NAMALWA (cell line): ENCODE measurements at regions not wholly inside any gene's neighbourhood (a gene's known extent, or its start where the extent isn't known, plus 50 kb on each side); places are given as distances from the start of the nearest gene placed in this dataset.

Experiments
- DNase-seq: peaks from one replicate; pipeline ENCODE4 v3.0.0-alpha.2; 2015; ENCODE audit warnings: low spot score

DNA sequence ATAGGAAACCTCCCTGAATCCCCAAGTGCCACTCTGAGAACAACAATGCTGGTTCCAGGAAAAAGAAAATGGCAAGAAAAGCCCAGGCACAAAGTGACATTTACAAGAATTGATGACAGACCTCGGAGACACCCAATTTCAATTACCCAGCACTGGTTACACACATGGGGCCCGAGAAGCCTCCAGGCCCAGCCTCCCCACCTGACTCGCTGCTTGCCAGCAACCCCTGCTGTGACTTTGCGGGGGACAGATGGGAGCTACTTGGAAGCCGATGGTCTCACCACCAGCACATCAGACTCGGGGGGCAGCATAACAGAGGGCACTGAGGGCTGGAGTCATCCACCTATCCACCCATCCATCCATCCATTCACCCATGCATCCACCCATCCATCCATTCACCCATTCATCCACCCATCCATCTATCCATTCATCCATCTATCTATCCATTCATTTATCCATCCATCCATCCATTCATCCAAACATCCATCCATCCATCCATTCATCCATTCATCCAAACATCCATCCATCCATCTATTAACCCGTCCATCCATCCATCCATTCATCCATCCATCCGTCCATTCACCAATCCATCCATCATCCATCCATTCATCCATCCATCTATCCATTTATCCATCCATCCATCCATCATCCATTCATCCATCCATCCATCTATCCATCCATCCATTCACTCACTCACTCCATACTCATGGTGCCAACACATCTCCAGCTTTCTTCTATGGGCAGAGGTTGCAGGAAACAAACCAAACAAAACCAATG lies 567.6 kb downstream of the BRD1 start:
- DNase-seq: no peak

DNA sequence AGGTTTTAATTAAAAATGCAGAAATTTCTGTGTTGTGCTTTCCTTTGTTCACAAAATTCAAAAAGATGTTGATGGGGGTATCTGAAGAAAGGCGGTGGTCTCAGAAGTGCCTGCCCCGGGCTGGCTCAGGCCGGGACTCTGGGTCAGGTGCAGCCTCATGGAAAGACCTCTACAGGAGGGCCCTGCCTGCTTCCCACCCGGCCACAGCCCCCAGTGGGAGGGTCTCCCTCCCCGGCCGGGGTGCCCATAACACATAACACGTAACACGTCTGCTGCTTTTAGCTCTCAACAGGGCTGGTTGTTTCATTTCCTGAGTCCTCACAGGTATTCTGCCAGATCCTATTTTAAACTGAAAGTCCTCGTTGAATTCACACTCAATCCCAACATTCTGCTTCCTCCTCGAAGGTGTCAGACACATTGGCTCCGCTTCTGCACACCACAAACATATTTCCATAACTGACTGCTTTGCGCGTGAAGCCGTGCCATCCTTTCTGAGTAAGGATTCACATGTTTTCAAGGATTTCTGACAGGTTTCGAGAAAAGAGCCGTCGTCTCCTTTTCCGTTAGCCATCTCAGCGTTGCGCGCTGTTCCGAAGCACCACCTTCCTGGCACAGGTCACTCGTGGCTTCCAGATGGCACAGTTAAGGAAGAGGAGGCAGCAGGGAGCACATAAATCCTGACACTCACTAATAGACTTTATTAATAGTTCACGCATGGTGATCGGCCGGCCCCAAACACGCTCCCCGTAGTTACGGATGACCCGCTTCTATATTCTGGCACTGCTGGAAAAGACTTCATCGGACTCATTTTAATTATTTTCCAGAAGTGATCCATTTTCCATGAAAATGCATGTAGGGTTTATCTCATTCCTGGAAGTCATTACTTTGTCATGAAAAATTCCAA lies 569.3 kb downstream of the BRD1 start:
- no peak for DNase-seq

DNA sequence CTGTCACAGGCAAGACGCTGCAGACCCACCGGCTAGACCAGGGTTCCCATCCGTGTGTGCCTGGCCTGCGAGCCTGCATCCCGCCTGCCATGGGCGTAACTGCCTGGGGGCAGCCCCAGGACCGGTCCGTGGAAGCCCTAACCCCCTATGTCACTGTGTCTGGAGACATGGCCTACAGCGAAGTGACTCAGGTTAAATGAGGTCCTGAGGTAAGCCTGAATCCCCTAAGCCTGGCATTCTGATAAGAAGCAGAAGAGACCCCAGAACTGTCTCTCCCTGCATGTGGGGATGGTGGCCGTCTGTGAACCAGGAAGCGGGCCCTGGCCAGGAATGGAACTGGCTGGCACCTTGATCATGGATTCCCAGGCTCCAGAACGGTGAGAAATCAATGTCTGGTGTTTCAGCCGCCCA lies 570.1 kb downstream of the BRD1 start:
- DNase-seq: no peak

DNA sequence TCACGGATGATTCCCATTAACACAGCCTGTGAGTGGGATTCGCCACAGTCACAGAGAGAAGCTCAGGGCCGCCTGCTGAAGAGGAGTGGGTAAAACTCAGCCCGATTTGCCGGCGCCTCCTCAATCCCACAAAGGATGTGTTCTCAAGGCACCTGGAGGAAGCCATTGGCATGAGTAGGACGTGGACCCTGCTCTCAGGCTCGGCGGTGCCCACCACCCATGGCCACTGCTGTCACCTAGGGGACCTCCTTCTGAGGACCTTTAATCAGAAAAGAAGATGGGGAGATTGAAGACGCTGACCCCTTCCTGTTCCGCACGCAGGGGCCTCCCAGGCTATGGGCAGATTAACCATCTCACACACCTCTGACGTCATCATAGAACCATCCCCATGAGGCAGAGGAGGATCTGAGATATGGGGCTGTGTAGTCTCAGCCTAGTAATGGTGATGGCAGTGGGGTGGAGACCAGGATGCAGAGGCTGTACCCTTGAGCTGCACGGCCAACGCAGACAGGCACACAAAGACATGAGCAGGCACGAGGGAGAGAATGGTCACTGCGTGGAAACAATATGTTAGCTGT lies 571.8 kb downstream of the BRD1 start:
- DNase-seq: no peak

DNA sequence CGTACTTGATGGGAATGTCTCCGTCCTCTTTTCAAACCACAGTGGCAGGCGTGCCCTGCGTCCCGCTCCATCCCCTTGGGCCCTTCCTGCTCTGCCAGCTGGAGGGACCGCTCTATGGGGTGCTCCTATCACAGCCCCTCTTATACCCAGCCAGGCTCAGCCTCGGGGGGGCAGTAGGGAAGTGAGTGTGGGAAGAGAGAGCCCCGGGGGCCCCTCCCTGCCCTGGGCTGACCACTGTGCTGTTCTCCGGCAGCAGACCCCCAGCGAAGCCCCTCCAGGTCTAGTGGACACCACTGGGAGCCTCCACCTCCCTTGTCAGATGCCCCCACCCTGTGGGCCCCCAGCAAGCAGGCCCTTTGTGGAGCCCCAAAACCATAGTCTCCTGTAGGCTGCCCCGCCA lies 572.5 kb downstream of the BRD1 start:
- no peak for DNase-seq

DNA sequence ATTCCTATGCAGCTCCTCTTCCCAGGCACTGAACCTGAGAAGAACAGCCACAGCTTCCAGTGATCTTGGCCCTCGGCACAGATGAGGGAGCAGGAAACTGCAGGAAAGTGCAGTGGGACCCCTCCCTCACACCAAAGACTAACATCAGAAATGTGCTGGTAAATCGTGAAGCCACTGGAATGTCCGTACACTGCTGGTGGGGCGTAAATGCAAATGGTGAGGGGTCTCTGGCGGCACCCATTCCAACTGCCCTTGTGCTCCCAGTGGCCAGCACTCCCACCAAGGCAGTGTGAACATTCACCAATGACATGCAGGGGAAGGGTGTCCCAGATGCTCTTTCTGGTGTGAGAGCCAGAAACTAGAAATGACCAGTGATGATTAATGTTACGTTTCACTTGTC lies 574.0 kb downstream of the BRD1 start:
- no peak for DNase-seq

DNA sequence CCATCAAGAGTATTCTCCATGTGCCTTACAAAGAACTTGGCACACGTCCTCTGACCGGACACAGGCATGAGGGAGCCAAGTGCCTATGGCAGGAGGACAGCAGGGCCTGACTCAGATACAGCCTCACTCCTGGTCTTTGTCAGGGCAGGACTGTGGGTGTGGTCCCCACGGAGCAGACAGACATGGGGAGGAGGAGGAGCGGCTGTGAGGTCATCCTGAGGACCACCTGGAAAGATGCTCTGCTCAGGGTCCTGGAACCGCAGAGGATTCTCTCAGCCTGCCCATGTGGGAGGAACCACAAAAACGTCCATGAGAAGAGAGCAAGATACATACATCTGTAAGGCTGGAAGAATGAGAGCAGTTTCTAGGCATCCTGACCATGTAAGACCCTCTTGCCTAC lies 576.3 kb downstream of the BRD1 start:
- DNase-seq: no peak

DNA sequence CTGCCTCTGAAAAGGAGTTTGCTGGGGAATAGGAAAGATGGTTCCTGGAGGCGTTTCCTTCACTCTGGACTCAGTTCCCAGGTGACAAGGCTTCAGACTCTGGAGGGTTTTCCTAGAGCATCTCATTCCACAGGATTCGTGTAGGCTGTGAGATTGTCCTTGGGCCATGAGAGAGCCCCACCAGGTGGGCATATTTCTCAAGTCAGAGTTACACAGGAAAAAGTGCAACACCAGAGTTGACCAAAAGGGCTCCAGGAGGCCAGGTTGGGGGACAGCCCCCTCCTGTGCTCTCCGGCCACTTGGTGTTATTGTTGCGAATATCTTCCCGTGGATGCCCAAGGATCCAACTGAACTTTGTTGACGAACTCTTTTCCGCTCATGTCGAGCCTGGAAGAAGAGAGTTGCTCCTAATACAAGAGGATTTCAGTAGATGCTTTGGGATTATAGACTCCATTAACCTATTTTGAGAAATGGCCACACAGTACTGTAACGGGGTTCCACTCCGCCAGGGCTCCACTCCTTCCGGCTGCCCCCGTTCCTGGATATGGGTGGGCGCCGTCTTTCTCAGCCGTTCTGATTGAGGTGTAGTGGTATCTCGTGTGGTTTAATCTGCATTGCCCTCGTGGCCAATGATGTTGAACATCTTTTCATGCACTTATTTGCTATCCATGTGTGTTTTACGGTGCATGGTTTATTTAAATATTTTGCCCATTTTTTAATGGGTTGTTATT lies 580.3 kb downstream of the BRD1 start:
- no peak for DNase-seq

DNA sequence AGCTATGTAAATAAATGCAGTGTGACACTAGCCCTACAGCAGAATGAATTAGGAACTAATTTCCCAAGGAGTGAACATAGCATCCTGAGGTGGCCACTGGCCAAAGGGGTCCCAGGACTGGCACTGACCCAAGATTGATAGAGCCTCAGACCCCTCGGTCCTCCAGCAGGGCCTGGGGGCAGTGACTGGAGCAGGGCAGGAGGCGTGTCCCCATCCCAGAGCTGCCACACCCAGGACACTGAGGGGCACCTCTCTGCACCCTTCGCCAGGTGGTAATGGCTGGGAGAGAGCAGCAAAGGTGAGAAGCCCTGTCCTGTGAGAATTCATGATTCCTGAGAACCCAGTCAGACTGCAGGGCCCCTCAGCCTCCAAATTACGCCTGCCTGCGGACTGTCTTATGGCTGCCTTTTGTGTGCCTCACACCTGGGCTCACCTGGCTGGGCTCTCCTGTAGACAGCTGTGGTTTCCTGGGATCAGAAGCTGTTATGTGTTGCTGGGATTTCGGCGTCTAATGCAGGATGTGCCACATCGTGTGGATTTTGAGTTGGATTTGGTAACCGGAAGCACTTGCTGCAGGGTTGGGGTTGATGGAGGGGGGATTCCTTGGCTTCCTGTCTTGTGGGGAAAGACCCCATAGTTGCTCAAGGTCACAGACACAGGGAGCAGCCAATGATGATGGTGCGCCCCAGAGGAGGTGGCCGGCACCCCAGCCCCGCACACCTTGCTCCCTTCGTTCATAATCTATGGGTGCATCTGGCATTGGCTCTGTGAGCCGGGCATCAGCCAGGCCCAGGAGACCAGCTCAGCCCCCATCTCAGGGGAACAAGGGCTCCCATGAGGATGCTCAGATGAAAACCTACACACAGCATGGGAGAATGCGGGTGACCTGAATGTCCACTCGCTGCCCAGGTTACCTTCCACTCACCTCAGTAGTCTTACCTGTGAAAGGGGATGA lies 582.9 kb downstream of the BRD1 start:
- DNase-seq: no peak

DNA sequence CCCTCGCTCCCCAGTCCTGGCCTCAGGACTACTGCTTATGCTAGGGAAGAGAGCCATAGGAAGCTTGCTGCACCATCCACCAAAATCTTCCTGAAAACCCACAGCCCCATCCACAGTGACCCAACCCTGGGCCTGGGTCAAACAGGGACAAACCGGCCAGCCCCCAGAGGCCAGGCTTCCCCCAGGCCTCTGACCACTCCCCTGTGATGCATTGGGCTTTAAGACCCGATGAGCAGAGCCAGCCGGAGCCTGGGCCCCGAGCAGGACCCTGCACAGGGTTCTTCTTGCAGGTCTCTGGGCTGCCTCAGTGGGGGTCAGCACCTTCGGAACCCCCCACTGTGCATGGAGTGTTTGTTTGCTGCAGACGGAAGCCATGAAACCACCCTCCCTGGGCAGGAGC lies 583.7 kb downstream of the BRD1 start:
- no peak for DNase-seq

DNA sequence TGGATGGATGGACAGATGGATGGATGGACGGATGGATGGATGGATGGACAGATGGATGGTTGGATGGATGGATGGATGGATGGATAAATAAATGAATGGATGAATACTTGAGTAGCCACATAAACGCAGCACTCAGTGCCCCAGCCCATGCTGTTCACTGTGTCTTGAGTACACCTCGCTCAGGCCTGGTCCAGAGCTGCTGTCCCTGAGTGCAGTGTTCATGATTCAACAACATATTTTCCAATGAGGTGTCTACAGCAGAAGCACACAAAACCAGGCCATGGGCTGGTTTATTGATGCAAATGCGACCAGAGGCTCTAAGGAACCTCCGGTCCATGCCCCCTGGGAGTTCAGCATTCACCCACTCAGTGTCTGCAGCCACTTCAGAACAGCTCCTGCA lies 584.3 kb downstream of the BRD1 start:
- DNase-seq: no peak

DNA sequence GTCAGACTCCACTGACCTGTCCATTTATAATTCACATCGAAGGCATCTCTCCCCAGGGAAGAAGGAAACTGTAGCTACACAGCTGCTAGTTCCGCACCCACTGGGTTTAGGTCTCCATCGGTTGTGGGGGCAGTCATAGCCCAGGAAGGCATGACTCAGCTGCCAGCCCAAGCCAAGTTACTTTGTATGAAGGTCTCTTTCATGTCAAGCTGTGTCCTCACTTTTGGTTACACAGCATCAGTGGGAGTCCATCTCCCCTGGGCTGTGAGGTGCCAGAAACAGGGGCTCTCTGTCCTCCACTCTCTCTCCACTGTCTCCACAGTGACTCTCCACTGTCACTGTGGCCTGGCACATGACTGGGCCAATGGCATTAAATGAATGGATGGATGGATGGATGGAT lies 585.2 kb downstream of the BRD1 start:
- no peak for DNase-seq

DNA sequence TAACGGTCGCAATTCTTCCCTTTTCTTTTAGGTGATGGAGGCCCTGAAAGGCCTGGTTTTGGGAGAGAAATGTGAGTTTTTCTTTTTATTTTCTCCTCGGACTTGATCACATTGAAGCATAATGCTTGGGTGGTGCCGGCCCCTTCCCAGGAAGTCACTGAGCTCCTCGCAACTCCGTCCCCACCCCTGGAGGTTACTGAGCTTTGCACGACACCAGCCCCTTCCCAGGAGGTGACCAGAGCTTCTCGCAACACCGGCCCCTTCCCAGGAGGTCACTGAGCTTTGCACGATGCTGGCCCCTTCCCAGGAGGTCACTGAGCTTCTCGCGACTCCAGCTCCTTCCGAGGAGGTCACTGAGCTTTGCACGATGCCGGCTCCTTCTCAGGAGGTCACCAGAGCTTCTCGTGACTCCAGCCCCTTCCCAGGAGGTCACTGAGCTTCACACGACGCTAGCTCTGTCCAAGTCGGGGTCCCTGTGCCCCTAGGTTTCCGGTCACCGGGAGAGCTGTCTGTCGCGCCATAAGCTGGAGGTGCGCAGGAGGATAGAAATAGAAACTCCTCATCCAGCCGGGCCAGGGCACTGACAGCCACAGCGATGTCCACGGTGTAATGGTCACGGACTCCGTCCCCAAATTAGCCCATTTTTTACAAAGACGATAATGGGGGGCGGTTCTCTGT lies 586.4 kb downstream of the BRD1 start:
- DNase-seq: no peak

DNA sequence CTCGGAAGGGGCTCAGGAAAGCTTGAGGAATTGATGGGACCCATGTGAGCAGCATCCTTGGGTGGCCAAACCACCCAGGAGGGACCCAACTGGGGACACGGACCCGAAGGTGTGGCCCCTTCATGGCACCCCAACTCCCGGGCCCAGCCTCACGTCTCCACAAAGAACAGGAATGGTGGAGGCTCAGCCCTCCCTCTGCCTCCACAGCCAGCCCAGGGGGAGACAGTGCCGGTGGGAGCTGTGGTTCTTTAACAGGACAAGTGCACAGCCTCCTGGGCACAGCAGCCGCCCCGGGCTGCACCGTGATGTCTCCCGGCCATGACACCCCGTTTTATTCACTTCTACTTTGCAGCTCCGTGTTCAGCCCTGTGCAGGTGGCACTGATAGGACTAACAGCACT lies 587.2 kb downstream of the BRD1 start:
- no peak for DNase-seq

DNA sequence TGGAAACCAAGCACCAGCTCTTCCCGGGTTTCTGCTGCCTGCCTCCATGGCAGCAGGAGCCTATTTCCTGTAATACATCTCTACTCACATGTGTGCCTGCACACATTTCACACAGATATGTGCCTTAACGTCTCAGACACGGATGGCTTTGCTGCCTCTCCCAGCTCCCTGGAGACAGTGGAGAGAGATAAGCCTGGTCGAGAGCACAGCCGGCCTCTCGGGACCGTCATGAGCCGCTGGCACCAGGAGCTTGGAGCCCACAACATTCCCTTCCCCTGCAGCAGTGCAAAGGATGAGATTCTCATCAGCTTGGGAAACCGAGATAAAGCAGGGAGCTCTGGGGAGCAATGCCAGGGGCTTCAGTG lies 587.7 kb downstream of the BRD1 start:
- DNase-seq: no peak

DNA sequence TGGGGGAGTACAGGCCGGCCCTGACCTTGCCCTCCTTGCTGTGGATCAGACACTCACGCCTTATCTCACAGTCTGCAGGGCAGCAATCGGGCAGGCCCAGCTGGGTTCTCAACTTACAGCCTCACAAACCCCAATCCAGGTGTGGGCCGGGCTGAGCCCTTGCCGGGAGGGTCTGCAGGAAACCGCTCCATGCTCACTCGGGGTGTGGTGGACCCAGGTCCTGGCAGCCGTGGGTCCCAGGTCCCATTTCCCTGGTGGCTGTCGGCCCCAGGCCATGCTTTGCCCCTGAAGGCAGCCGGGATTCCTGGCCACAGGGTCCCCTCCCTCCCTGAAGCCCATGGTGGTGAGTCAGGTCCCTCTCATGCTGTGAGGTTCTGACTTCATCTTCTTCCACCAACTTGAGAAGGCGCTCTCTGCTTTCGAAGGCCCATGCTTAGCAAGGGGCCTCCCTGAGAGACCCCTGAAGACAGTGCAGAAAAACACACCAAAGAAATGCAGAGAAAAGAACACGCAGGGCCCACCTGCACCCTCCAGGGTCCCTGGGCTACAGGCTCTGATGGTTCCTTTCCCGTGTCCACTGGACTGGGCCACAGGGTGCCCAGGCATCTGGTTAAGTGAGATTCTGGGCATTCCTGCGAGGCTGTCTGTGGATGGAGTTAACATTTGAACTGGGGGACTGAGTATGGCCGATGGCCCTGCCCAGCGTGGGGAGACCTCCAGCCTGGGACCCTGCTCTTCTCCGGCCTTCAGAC lies 588.2 kb downstream of the BRD1 start:
- no peak for DNase-seq

DNA sequence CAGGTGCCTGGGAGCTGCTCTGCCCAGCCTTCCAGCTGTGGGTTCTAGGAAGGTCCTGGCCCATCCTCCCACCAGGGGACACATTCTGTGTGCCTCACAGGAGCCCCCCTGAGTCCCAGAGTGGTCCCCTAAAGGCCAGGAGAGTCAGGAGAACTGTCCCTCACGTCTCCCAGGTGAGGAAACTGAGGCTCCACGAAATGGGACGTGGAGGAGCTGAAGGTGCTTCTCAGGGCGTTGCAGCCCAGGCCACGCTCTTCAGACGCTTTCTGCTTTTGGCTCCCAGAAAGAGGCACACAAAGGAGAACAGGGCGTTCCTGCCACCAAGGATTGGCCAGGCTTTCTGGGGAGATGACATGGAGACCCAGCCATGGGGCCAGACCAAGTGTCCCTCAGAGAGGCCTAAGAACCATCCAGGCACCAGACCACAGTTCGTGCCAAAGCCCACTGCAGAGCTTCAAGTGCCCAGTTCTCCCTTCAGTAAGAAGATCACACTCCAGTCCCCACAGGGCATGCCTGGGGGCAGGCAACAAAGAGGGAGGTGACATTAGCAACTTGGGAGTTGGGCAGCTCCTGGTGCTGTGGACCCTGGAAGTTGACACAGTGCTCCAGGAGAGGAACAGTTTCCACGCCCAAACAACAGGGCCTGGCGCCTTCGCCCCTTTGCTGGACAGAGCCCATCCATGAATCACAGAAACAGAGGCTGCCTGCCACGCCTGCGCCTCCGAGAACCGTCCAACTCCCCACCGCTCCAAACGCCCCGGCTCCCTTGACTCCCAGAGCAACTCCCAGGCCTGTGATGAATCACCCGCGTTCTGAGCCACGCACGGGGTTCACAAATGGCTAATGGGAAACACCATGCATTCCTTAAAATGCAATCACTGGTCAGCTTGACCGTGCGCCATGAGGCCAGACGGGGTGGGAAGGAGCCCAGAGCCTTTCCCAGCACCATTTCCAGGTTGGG lies 589.2 kb downstream of the BRD1 start:
- no peak for DNase-seq

DNA sequence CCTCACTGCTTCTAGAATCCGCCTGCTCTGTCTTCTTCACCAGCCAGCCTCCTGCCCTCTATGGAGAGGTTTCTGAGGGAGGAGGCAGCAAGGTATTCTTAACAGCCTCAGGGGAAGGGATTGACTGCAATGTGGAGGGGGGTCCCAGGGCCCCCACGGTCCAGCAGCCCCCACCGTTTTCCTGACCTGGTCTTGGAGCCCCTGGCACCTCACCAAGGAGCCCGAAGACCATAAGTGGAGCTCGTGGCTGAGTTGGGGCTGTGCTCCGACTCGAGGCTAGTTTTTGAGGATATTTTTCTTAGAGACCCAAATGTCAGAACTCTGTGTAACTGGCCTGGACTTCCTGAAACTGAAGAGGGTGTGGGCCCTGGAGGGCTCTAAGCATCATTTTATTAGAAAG lies 590.0 kb downstream of the BRD1 start:
- no peak for DNase-seq

DNA sequence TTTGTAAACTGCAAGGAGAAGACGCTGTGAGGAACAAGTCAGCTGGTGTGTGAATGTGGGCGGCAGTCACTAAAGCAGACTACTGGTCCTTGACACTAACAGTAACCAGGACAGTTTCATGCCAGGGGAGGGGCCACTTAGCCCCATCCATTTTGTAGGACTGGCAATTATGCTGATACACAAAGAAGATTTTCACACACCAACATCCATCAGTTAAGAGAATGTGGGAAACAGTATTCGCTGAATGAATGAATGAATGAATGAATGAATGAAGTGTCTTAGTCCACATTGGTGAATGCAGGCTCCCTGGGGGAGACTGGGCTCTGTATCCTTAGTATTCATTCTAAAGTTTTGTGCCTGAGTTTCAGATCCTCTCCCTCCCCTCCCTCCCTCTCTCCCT lies 590.4 kb downstream of the BRD1 start:
- no peak for DNase-seq
